GM21529 (cell line): ENCODE measurements at regions not wholly inside any gene's neighbourhood (a gene's known extent, or its start where the extent isn't known, plus 50 kb on each side); places are given as distances from the start of the nearest gene placed in this dataset.
"Not testable (repeated sequence)": the region's sequence is repeated elsewhere in the genome, so short reads cannot be mapped to it uniquely, and the experiment has no call there.

ENCODE experiments used
- ATAC-seq: cut with Tn5 transposase; IDR thresholded peaks from one replicate; pipeline ENCODE4 v1.9.1; 2021; ENCODE audit not compliant: unreplicated experiment

GRCh38 chr5:17364987-17365810 is 132.8 kb upstream of the TAF11L2 start:
- ATAC-seq, result no peak

DNA sequence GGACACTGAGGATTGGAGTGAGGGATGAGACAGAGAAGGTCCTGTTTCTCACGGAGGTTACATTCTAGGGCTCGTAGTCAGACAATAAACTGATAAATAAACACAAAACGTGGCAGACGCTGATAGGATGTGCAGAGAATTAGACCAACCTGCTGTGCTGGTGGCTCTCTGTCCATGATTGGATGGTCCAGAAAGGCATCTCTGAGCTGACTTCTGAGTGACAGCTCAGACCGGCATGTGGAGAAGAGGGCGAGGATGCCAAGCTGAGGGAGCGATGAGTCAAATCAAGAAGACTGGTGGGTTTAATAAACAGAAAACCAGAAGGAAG is 132.3 kb upstream of the TAF11L2 start:
- no peak for ATAC-seq

- ATAC-seq, result no peak
These were observed 130.7 kb upstream of the TAF11L2 start for GRCh38 chr5:17367256-17367840.

GRCh38 chr5:17370651-17371050 is 127.4 kb upstream of the TAF11L2 start:
- no peak for ATAC-seq

GRCh38 chr5:17373406-17373805 is 124.6 kb upstream of the TAF11L2 start:
- no peak for ATAC-seq

DNA sequence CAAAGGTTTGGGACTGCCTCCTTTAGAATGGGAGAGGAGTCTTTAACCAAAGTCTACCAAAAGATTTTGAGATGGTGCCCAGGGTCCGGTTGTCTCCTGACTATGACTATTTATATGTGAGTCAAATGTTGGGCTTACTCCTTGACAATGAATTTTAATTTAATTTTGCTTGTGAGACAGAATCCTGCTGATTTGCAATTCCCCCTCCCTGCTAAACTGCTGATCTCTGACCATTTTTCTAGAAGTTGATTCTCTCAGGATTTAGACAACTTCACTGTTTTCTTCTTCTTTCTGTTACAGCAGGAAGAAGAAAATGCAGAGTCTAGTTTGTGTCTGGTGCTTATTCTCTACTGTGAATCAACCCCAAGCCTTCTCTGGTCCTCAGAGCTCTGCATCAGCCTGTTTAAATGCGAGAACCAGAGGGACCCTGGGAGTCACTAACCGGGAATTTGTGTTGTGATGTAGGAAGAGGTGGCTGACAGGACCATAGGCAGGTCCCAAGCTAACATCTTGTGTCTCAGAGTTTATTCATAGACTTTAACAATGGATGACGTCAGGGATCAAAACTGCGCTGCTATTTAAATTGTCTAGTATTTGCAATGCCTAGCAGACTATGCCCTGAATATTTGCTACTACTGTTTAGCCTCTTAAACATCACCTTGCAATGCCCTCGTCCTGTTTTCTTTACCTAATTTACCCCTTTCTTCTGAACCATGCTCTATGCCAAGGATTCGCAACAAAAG is 124.0 kb upstream of the TAF11L2 start:
- ATAC-seq, result no peak

- ATAC-seq, result no peak
These were observed 122.9 kb upstream of the TAF11L2 start for GRCh38 chr5:17374973-17375742.

DNA sequence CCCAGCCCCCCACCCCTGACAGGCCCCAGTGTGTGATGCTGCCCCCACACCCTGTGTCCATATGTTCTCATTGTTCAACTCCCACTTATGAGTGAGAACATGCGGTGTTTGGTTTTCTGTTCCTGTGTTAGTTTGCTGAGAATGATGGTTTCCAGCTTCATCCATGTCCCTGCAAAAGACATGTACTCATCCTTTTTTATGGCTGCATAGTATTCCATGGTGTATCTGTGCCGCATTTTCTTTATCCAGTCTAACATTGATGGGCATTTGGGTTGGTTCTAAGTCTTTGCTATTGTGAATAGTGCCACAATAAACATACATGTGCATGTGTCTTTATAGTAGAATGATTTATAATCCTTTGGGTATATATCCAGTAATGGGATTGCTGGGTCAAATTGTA is 122.1 kb upstream of the TAF11L2 start:
- ATAC-seq, result not testable (repeated sequence)

- ATAC-seq, result no peak
These were observed 119.6 kb upstream of the TAF11L2 start for GRCh38 chr5:17378346-17378997.

- no peak for ATAC-seq
These were observed 118.7 kb upstream of the TAF11L2 start for GRCh38 chr5:17379100-17379951.

DNA sequence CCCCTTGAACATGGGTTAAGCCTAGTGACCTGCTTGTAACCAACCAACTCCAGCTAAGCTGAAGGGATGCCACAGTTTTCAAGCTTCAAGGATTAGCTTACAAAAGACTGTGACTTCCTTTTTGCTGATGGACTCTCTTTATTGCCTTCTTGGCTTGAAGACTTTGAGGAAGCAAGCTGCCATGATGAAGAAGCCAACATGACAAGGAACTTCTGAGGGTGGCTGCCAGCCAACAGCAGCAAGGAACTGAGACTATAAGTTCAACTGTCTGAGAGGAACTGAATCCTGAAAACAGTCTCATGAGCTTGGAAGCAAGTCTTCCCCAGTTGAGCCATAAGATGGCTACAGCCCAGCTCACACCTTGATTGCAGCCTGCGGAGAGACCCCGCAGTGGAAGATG is 116.1 kb upstream of the TAF11L2 start:
- ATAC-seq, result no peak

DNA sequence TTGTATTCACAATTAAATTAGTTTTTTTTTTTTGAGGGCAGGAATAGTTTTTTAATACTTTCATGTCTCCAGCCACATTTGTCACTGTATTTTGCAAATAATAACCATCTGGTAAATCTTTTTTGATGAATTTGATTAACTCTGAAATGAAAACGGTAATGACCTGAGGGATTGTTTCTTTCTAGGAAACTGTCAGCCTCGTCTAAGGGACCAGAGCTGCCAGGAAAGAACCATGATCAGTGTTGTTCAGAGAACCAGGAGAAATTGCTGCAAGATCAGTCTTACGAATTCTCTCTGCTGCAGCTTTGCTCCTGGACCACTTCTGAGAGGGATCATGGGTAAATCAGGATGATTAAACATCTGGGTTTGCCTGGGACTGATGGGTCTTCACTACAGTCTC is 114.5 kb upstream of the TAF11L2 start:
- no peak for ATAC-seq

- no peak for ATAC-seq
These were observed 113.8 kb upstream of the TAF11L2 start for GRCh38 chr5:17384181-17384580.

GRCh38 chr5:17388717-17389116 is 109.3 kb upstream of the TAF11L2 start:
- no peak for ATAC-seq

- ATAC-seq, result no peak
These were observed 103.9 kb upstream of the TAF11L2 start for GRCh38 chr5:17394086-17394485.

GRCh38 chr5:17395106-17395880 is 102.7 kb upstream of the TAF11L2 start:
- no peak for ATAC-seq

GRCh38 chr5:17396247-17396646 is 101.8 kb upstream of the TAF11L2 start:
- ATAC-seq, result peak; percentile 63

DNA sequence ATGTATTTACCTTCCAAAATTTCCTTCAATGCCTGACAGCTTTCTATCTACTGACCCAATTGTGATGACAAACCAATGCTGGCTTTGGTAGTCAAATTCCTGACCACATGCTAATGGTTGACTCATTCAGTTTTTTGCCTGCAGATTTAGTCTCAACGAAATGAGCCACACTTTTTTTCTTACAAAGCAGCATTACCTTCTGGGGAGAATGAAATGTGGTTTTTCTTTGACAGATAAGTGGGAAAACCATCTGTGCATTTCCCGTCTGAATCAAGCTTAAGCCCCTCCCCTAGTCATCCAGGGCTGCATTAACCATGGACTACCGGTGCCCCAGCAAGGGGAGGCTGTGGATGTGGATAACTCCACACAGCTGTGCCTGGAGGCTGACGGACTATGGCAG is 99.6 kb upstream of the TAF11L2 start:
- peak; percentile 51 for ATAC-seq
